ENCODE measurements at regions not wholly inside any gene's neighbourhood (a gene's known extent, or its start where the extent isn't known, plus 50 kb on each side); places are given as distances from the start of the nearest gene placed in this dataset.

GRCh38 chr3:80788914-80789313, 972.5 kb downstream of the GBE1 start:
- TF ChIP-seq CTCF (IDR thresholded peaks at IDR 0.05) = no peak
- TF ChIP-seq POLR2A (IDR thresholded peaks at IDR 0.05) = no peak

Data from Peyer's patch (tissue), 4 donors.